ENCODE measurements at regions not wholly inside any gene's neighbourhood (a gene's known extent, or its start where the extent isn't known, plus 50 kb on each side); places are given as distances from the start of the nearest gene placed in this dataset.

- WGBS, 2 donors: 74 to 84% methylated on average over 5 of the region's 5 CpGs
- Histone ChIP-seq H3K36me3 (no peaks in the 10 kb centered on the region), H3K9me3 (no peaks in the 10 kb centered on the region), H3K27me3 (no peaks in the 10 kb centered on the region), H3K27ac (no peak overlapping the region), H3K4me1 (no peaks in the 10 kb centered on the region), H3K4me3 (no peak overlapping the region)
- no peak for DNase-seq
- TF ChIP-seq CTCF (IDR thresholded peaks at IDR 0.05) (no peak), POLR2A (IDR thresholded peaks at IDR 0.05) (no peak), EP300 (IDR thresholded peaks at IDR 0.05) (no peak), POLR2AphosphoS5 (IDR thresholded peaks at IDR 0.05) (no peak)
- intact Hi-C loops (cut with DNase I): no loop called here
These were observed 856.9 kb upstream of the FRG1 start for GRCh38 chr4:189083769-189084168.

GRCh38 chr4:189084671-189085070, 856.0 kb upstream of the FRG1 start:
- no peaks in the 10 kb centered on the region for H3K4me1 ChIP-seq
- H3K36me3 ChIP-seq: no peaks in the 10 kb centered on the region
- no peak overlapping the region for H3K4me3 ChIP-seq
- H3K9me3 ChIP-seq: no peaks in the 10 kb centered on the region
- intact Hi-C loops (cut with DNase I): no loop called here
- 61 to 76% methylated on average over 4 of the region's 4 CpGs for WGBS, 2 donors
- no peak overlapping the region for H3K27ac ChIP-seq
- TF ChIP-seq CTCF (IDR thresholded peaks at IDR 0.05) (no peak), POLR2AphosphoS5 (IDR thresholded peaks at IDR 0.05) (no peak), POLR2A (IDR thresholded peaks at IDR 0.05) (no peak), EP300 (IDR thresholded peaks at IDR 0.05) (no peak)
- no peaks in the 10 kb centered on the region for H3K27me3 ChIP-seq
- DNase-seq: no peak

- TF ChIP-seq EP300 (IDR thresholded peaks at IDR 0.05): no peak
- TF ChIP-seq POLR2A (IDR thresholded peaks at IDR 0.05): no peak
- no peak for TF ChIP-seq CTCF (IDR thresholded peaks at IDR 0.05)
- no peak for TF ChIP-seq POLR2AphosphoS5 (IDR thresholded peaks at IDR 0.05)
- Histone ChIP-seq H3K4me3 (no peak overlapping the region), H3K27ac (no peak overlapping the region), H3K27me3 (no peaks in the 10 kb centered on the region), H3K9me3 (no peaks in the 10 kb centered on the region), H3K36me3 (no peaks in the 10 kb centered on the region), H3K4me1 (no peaks in the 10 kb centered on the region)
- 21 to 59% methylated on average over 2 of the region's 2 CpGs for WGBS, 2 donors
- intact Hi-C loops (cut with DNase I): no loop called here
- DNase-seq: no peak
These were observed 852.7 kb upstream of the FRG1 start for GRCh38 chr4:189087971-189088370.

GRCh38 chr4:189088780-189089179, 851.9 kb upstream of the FRG1 start:
- 39 to 60% methylated on average over 5 of the region's 5 CpGs for WGBS, 2 donors
- Histone ChIP-seq H3K36me3 (no peaks in the 10 kb centered on the region), H3K4me1 (no peaks in the 10 kb centered on the region), H3K4me3 (no peak overlapping the region), H3K27me3 (no peaks in the 10 kb centered on the region), H3K9me3 (no peaks in the 10 kb centered on the region), H3K27ac (no peak overlapping the region)
- intact Hi-C loops (cut with DNase I): no loop called here
- no peak for DNase-seq
- no peak for TF ChIP-seq POLR2A (IDR thresholded peaks at IDR 0.05)
- no peak for TF ChIP-seq CTCF (IDR thresholded peaks at IDR 0.05)
- TF ChIP-seq POLR2AphosphoS5 (IDR thresholded peaks at IDR 0.05): no peak
- TF ChIP-seq EP300 (IDR thresholded peaks at IDR 0.05): no peak

GRCh38 chr4:189090174-189090814, 850.4 kb upstream of the FRG1 start:
- no peaks in the 10 kb centered on the region for H3K36me3 ChIP-seq
- H3K9me3 ChIP-seq: no peaks in the 10 kb centered on the region
- no peaks in the 10 kb centered on the region for H3K27me3 ChIP-seq
- H3K27ac ChIP-seq: no peak overlapping the region
- no peak for TF ChIP-seq POLR2AphosphoS5 (IDR thresholded peaks at IDR 0.05)
- no peak for TF ChIP-seq CTCF (IDR thresholded peaks at IDR 0.05)
- TF ChIP-seq EP300 (IDR thresholded peaks at IDR 0.05): no peak
- TF ChIP-seq POLR2A (IDR thresholded peaks at IDR 0.05): no peak
- WGBS, 2 donors: 58 to 72% methylated on average over 2 of the region's 2 CpGs
- intact Hi-C loops (cut with DNase I): no loop called here
- no peak for DNase-seq
- no peaks in the 10 kb centered on the region for H3K4me1 ChIP-seq
- H3K4me3 ChIP-seq: no peak overlapping the region
